A673 (cell line): ENCODE measurements at regions not wholly inside any gene's neighbourhood (a gene's known extent, or its start where the extent isn't known, plus 50 kb on each side); places are given as distances from the start of the nearest gene placed in this dataset.
"Not testable (repeated sequence)": the region's sequence is repeated elsewhere in the genome, so short reads cannot be mapped to it uniquely, and the experiment has no call there.

Experiments
- BruUV-seq: library from RNA; stranded (reverse); fragments of 400-500 nt; replicated peaks from 2 replicates; lab custom pipeline; 2021; lab: Mats Ljungman, UMichigan
- CTCF ChIA-PET: fragments of 300-600 bp; sonication (Branson Sonifier 250); formaldehyde crosslinking; loops from one replicate; lab custom pipeline; 2022; ENCODE audit warnings: antibody characterized with exemption; lab: Charles Lee
- POLR2A ChIA-PET: fragments of 300-600 bp; sonication (Branson Sonifier 250); formaldehyde crosslinking; loops from one replicate; lab custom pipeline; 2022; ENCODE audit warnings: antibody characterized with exemption; ENCODE audit not compliant: low non-redundant PET; lab: Charles Lee
- DNase-seq: peaks from one replicate; pipeline ENCODE4 v3.0.0-alpha.2; 2015; ENCODE audit warnings: low spot score
- H3K27ac ChIP-seq: fragments of 200-600 bp; sonication (generic); 2 replicates; pipeline ENCODE4 v1.5.1; 2016; ENCODE audit warnings: mixed run types, low read depth, mild to moderate bottlenecking, mixed read lengths, antibody characterized with exemption, low read length; ENCODE audit not compliant: poor library complexity, severe bottlenecking
- H3K27me3 ChIP-seq: fragments of 200-600 bp; sonication (generic); replicated peaks from 2 replicates; pipeline ENCODE4 v1.6.1; 2017; ENCODE audit warnings: mixed run types, low read depth, mild to moderate bottlenecking, mixed read lengths, antibody characterized with exemption, low read length; ENCODE audit not compliant: insufficient read depth, poor library complexity
- H3K36me3 ChIP-seq: fragments of 200-600 bp; sonication (generic); 2 replicates; pipeline ENCODE4 v1.6.1; 2016; ENCODE audit warnings: mixed run types, mild to moderate bottlenecking, mixed read lengths, antibody characterized with exemption, low read length; ENCODE audit not compliant: insufficient read depth, poor library complexity, severe bottlenecking
- H3K4me1 ChIP-seq: fragments of 200-600 bp; sonication (generic); 2 replicates; pipeline ENCODE4 v1.6.1; 2017; ENCODE audit warnings: mixed run types, mild to moderate bottlenecking, mixed read lengths, antibody characterized with exemption, low read length; ENCODE audit not compliant: insufficient read depth, poor library complexity, severe bottlenecking
- H3K4me3 ChIP-seq: fragments of 200-600 bp; sonication (generic); 2 replicates; pipeline ENCODE4 v1.5.1; 2016; ENCODE audit warnings: low read depth, mixed run types, mild to moderate bottlenecking, mixed read lengths, low read length; ENCODE audit not compliant: poor library complexity, severe bottlenecking
- H3K9me3 ChIP-seq: fragments of 200-600 bp; sonication (generic); 2 replicates; pipeline ENCODE4 v1.6.1; 2016; ENCODE audit warnings: mixed run types, low read depth, mild to moderate bottlenecking, mixed read lengths, antibody characterized with exemption, low read length; ENCODE audit not compliant: poor library complexity, severe bottlenecking
- EZH2 ChIP-seq: fragments of 200-600 bp; sonication (generic); IDR thresholded peaks from 2 replicates; pipeline ENCODE4 v1.6.1; 2017; ENCODE audit warnings: borderline replicate concordance, low read depth, mild to moderate bottlenecking, mixed read lengths, antibody characterized with exemption, low read length; ENCODE audit not compliant: poor library complexity, severe bottlenecking
- intact Hi-C: fragments of 100-400 bp; cut with micrococcal nuclease; formaldehyde crosslinking; loops from one replicate; pipeline ENCODE4 v1.10.0; 2022; ENCODE audit not compliant: unreplicated experiment
- TF ChIP-seq, protein P1 (sequence below): fragments of 300-800, 200-600 bp; sonication (generic); conservative IDR thresholded peaks from 2 replicates; pipeline ENCODE4 v1.5.1; 2017; ENCODE audit warnings: low read depth, mild to moderate bottlenecking, antibody characterized with exemption, low read length, moderate library complexity, mixed read lengths

DNA sequence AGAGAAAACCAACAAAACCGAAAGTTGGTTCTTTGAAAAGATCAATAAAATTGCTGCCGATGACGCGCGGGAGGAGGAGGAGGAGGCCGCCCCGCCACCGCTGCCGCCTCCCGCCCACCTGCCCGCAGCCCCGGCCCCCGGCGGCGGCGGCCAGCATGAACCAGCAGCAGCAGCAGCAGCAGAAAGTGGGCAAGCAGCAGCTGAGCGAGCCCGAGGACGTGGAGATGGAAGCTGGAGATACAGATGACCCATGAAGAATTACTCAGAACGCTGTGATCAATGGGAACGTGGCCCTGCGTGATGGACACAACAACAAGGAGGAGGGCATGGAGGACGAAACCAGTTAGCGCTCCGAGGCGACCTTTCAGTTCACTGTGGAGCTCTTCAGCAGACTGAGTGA, 53.9 kb upstream of the EFNA5 start:
- no peaks in the 10 kb centered on the region for H3K36me3 ChIP-seq
- ChIA-PET CTCF (no interaction called here), POLR2A (interaction anchor here (1.2 kb wide), 1 partner anchor 710 kb away, joined by 4 read pairs; no protein-coding TSS in a partner anchor)
- intact Hi-C loops: no loop called here
- H3K27me3 ChIP-seq: no peaks in the 10 kb centered on the region
- no peak overlapping the region for H3K27ac ChIP-seq
- no TSS peak for BruUV-seq
- no peaks in the 10 kb centered on the region for H3K9me3 ChIP-seq
- H3K4me3 ChIP-seq: no peak overlapping the region
- no peaks in the 10 kb centered on the region for H3K4me1 ChIP-seq
- no peak for TF ChIP-seq EZH2
- TF ChIP-seq, protein P1, sequence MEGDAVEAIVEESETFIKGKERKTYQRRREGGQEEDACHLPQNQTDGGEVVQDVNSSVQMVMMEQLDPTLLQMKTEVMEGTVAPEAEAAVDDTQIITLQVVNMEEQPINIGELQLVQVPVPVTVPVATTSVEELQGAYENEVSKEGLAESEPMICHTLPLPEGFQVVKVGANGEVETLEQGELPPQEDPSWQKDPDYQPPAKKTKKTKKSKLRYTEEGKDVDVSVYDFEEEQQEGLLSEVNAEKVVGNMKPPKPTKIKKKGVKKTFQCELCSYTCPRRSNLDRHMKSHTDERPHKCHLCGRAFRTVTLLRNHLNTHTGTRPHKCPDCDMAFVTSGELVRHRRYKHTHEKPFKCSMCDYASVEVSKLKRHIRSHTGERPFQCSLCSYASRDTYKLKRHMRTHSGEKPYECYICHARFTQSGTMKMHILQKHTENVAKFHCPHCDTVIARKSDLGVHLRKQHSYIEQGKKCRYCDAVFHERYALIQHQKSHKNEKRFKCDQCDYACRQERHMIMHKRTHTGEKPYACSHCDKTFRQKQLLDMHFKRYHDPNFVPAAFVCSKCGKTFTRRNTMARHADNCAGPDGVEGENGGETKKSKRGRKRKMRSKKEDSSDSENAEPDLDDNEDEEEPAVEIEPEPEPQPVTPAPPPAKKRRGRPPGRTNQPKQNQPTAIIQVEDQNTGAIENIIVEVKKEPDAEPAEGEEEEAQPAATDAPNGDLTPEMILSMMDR: no peak
- DNase-seq: no peak

DNA sequence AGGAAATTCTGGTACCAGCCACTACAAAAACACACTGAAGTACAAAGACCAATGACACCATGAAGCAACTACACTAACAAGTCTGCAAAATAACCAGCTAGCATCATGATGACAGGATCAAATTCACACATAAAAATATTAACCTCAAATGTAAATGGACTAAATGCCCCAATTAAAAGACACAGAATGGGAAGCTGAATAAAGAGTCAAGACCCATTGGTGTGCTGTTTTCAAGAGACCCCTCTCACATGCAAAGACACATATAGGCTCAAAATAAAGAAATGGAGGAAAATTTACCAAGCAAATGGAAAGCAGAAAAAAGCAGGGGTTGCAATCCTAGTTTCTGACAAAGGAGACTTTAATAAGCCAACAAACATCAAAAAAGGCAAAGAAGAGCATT, 50.5 kb upstream of the EFNA5 start:
- H3K4me1 ChIP-seq, H3K9me3 ChIP-seq, intact Hi-C loops, H3K27ac ChIP-seq, BruUV-seq, DNase-seq, H3K4me3 ChIP-seq, POLR2A ChIA-PET, H3K27me3 ChIP-seq, H3K36me3 ChIP-seq, CTCF ChIA-PET: not testable (repeated sequence)
